IPS DF 19.7 (cell line): ENCODE measurements at regions not wholly inside any gene's neighbourhood (a gene's known extent, or its start where the extent isn't known, plus 50 kb on each side); places are given as distances from the start of the nearest gene placed in this dataset.

ENCODE experiments used
- DNase-seq: peaks from one replicate; pipeline ENCODE4 v3.0.0-alpha.2; 2013; ENCODE audit warnings: low read depth, low spot score

DNA sequence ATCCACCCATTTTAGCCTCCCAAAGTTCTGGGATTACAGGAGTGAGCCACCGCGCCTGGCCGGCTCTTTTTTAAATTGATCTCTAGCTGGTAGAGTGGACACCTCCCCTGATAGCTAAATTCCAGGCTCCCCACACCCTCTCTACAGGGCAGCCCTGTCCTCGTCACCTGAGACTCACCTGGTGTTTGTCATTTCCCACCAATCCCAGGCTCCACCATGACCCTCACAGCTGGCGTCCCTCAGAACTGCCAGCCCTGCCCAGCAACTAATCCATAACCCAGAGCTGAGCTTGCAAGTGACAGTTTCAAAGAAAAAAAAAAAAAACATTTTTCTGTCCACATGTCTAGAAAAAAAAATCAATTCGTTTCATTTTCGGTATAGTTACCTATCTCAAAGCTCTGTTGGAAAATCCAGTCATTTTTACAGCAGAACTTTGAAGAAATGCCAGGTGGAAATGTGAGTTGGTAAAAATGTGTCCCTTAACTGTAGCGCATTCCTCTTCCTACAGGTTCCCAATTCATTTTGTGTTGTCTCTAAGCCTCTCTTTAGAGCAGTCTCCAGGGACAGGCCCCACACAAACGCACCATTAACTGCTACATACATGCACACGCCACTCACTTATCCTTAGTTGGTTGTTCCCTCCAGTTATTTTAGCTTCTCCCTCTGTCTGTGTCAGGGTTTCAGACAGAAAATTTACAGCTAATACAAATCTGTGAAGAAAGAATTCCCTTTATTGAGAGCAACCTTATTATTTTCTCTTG lies 294.7 kb downstream of the FBXO15 start:
- DNase-seq = no peak

DNA sequence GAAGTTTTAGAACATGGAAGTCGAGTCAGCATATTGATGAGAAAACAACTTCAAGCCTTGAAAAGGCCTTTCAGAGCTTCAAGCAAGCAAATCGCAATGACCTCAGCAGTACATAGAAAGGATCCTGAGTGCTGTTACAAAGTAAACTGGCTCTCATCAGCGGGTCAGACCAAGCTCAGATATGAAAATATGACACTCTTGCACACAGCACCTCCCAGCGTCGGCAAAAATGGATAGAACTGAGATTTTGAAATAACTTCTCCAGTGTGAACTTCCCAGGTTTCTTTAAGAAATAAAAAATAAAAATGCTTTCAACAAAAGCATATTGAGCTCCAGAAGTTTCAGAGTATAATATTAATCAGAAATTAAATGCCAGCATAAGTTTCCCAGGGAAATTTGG lies 296.9 kb downstream of the FBXO15 start:
- DNase-seq = no peak

DNA sequence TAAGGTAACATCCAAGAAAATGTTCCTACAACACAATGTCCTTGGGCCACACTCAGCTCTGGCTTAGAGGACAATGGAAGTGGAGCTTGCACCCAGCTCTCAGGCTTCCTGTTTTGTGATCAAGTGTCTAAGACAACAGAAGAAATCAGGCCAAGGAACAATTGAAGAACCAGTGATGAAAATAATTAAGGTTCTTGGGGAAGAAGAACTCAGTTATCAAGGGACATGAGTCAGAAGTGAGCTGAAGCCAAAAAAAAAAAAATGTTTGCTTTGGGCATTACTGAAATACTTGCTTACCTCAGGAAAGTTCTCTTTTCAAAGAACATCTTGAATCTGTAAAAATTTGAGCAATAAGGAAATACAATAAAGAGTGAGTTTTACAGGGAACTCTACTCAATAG lies 299.0 kb downstream of the FBXO15 start:
- DNase-seq = no peak

DNA sequence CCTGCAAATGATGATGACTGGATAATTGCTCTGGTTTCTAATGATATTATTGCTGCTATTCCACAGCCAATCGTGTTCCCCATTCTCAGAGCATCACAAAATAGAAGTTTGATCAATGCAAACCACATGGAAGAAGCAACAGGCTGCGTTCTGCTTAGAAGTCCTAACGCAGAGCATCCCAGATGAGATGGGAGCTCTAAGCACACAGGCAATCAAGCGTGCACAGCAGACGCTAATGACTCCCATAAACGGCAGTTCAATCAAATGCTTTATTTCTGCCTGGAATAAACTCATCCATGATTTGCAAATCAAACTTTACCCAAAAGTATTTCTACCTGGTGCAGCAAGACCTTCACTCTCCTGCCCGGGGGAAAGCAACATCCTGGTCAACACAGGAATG lies 304.2 kb downstream of the FBXO15 start:
- no peak for DNase-seq

DNA sequence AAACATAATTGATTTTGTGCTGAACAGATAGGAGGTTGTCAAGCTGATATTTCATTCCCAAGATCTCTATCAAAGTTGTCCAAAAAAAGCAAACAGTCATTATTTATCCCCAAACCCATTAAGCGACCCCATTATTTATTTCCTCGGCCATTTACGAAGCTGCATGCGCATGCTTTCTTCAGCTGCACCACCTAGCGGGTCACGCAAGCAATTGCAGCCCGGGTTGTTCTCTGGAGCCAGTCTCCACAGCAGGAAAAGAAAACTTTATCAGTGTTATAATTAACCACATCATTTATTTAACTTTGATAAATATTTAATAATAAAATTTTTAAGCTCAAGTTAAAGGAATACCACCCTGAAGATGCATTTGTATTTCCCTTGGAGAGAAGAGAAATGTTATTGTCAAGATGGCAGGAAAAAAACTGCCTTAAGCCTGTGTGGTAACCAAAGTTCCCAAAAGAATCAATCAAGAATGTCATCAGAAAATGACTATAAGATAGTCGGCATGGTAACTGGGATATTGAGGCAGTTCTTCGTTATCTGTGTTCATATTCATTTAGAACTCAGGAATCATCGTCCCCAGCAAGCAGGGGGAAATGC lies 304.7 kb downstream of the FBXO15 start:
- DNase-seq = no peak

DNA sequence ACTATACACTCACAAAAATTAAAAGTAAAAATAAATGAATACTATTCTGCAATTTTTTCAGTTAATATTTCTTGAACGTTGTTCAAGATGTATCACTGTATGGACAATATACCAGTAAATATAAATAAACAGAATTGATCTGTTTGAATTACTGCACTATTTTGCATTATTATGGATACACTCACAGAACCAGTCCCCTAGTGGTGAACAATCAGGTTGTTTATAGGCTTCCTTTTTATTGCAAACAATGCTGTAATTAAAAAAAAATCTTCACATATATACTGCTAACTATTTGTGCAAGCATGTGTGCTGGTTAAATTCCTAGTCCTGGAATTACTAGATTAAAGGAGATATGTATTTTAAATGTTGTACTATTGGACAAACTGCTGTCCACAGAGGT lies 306.0 kb downstream of the FBXO15 start:
- DNase-seq = no peak

DNA sequence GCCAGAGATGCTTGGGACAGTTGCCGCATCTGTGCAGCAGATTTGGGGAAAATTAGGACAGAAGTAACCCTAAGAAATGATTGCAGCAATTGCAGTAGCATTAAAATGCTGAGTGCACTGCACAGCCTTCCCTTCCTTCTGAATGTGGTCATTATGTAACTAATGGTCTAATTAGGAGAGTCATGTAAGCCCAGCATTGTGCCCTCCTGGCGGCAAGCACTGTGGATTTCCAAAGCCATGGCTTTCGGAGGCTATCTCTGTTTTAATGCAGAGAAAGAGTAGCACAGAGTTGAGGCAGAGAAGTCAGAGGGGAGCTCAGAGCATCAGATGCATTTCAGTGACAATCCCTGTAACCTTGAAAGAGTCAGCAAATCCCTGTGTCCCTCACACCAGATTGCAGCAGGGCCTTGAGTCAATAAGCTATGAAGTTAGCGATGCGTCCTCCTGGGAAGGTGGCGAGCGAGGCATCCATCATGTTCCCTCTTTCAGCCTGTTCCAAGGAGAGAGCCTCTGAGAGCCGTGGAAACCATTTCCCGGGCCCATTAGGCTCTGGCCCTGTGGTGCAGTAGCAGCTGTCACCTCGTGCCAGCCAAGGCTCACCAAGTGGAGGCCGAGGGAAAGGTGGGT lies 307.2 kb downstream of the FBXO15 start:
- DNase-seq = no peak

DNA sequence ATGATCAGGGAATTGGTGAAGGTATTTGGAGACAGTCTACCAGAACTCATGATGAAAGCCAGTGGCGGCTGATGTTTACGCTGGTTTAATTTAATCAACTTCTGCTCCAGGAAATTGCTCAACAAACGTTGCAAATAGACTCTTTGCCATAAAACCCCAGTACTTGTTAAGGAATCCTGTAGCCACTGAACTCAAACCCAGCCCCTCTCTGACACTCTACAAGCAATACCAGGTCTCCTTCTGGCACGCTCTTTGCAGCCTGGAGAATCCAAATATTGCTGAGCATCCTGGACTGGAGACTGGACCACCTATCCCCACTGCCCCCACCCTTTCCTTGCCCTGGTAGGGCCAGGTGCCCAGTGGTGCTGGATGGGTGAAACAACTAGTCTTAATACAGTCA lies 308.2 kb downstream of the FBXO15 start:
- no peak for DNase-seq

DNA sequence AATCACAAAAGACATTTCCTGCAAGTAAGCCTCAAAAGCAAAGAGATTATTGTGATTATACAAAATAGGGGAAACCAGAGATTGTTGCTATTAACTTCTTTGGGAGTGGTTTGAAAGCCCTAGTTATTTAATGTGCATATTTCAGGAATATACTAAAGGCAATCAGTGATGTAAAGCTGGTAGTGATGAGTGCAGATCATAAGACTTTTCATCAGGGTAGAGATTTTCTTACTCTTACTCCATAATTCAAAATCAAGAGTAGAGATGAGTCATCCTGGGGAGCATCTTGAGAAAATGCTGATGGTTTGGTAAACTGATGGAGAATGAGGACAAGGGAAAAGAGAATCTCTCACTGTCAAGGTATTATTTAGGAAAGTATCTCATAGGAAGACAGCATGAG lies 309.5 kb downstream of the FBXO15 start:
- DNase-seq = no peak

DNA sequence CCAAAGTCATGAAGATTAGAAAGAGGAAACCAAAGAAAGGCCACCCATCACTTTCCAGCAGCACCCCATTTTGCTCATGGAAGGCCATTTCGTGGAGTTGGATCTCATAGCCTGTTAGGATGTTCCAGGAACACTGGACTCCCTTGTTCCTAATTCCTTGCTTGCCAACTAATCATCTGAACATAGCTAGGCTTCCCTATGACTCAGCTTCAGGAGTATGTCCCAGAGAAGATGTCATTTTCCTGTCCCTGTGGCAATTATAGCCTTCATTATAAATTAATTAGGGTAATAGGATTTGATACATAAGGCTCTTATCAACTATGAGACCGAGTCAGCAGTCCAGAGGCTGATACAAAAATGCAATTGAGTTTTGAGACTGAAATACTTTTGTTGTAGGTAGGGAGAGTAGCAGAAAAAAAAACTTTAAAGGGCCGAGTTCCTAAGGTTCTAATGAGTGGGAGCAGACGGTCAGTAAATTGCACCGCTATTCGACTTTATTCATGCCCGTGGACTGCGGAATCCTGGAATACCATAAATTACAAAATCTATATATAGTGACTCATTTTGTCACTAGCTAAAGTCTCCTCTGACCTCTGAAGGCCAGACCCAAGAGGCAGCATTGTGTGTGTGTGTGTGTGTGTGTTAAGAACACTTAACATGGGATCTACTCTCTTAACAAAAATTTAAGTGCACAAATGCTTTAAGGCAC lies 311.8 kb downstream of the FBXO15 start:
- DNase-seq = no peak

DNA sequence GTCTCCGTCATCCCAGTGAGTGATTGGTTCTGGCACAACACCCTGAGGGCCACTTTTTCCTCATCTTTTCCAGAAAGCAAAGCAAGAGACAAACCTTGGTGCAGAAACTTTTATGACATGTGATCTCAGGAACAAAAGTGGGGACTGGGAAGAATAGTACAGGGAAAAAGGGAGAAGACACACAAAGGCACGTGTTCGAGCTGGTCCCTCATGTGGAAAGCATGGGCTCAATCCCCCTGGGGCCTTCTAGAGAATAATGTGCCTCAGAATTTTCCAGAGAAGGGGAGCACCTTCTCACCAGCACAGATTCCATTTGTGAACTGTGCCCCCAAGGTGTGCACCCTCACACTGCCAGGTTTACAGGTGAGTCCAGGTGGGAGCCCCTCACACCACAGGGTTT lies 312.6 kb downstream of the FBXO15 start:
- DNase-seq = no peak

DNA sequence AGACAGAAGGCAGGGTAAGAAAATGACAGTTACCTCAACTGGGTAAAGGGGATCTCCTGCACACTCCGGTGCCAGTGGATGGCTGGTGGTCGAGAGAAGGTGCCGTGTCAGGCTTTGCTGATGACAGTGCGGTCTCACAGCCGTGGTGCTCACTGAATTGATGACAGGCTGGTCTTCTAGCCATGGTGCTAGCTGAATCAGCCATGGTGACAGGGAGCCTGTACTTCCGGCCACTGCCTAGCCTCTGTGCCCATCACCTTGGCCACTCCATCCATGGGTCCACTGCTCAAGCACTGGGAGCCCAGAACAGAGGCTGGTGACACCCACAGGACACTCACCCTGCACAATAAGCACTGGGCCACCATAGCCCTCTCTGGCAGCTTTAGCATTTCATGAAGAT lies 315.9 kb downstream of the FBXO15 start:
- DNase-seq = no peak

DNA sequence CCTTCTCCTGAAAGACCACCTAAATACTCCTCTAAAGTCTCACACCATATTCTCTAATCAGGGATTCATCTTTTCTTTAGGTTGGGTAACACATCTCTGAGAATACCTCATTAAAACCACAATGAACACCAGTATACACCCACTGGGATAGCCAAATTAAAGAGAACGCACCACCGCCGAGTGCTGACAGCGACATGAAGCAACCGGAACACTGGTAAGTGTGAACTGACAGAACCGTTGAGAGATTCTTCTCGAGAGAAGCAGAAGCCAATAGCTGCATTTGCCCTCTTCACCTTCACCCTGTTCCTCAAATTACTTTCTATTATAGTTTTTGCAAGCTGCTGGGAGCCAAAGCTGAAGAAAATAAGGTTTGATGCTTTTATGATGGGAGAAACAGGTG lies 318.5 kb downstream of the FBXO15 start:
- no peak for DNase-seq

DNA sequence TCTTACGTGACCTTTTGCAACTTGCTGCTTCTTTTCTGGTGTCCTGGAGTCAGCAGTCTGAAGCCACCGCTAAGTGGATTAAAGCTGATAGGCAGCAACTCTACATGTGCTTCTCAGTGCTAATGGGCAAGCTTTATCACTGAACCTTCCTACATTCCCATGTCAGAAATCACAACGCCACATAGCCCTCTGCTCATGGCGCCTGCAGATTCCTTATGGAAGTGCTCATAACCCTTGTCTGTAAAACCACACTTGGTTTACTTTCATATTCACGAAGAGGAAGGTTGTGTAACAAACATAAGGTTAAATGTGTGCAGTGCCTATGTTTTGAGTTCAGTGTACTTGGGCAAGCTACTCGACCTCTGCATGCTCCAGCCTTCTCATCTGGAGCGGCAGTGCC lies 319.8 kb downstream of the FBXO15 start:
- no peak for DNase-seq

DNA sequence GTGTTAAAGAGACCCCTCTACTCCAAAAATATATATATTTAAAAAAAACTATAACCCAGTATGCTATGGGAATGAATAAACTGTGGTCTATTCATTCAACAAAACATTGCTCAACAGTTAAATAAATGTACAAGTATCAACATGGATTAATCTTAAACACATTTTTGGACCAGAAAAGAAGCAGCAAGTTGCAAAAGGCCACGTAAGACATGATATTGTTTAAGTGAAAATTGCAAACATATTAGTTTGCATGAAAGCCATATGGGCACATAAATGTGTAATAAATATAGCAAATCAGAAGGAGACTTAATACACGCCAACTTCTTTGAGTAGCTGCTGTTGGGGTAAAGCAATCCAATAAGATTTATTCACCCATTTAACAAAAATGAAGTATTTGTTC lies 321.5 kb downstream of the FBXO15 start:
- DNase-seq = no peak

DNA sequence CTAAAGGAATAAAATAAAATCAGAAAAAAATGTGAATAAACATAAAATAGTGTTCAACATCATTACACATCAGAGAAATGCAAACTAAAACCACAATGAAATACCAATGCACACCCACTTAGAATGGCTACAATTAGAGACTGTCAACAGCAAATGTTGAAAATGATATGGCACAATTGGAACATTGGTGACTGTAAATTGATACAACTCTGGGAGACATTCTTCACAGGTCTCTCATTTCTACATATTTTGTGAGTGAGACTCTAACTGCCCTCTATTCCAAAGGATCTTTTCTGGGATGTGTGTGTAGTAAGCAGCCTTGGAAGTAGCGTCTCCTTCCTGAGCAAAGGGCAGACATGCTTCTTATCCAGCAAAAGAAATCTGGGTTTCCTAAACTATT lies 323.0 kb downstream of the FBXO15 start:
- no peak for DNase-seq

DNA sequence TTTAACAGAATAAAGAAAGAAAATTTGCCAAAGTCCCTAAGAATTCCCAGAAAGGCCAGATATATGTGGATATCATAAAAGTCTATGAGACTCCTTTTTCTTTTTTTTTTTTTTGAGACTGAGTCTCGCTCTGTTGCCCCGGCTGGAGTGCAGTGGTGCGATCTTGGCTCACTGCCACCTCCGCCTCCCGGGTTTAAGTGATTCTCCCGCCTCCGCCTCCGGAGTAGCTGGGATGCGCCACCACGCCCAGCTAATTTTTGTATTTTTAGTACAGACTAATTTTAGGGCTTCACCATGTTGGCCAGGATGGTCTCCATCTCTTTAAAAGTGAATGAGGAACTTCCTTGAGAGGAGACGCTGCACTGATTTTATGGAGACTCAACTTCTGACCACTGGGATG lies 335.2 kb downstream of the FBXO15 start:
- DNase-seq = no peak

DNA sequence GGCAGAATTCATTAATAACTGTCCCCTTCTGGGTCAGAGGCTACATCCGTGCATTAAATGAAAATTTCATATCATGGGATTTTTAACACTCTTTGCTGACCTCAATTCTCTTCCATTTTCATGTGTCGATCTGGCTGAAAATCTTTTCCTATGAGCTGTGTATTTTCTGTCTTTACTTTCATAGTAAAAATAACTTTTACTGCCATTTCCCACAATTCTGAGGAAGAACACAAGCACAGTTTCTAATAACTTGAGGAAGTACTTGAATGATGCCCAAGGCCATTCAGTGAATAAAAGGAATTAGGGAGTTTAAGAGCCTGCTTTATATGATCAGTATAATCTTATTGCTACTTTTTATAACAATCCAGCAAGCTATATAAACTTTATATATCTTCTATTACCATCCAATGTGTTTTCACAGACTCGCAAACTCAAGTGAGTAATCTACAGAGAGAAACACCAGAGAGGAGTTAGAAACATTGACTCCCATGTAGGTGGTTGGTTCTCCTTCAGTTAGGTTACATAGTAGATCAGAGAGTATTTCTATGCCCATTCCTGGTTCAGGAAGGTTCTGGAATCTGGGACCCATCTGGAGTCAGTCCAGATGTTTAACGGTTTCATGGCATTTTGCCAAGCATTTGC lies 340.0 kb downstream of the FBXO15 start:
- DNase-seq = no peak

DNA sequence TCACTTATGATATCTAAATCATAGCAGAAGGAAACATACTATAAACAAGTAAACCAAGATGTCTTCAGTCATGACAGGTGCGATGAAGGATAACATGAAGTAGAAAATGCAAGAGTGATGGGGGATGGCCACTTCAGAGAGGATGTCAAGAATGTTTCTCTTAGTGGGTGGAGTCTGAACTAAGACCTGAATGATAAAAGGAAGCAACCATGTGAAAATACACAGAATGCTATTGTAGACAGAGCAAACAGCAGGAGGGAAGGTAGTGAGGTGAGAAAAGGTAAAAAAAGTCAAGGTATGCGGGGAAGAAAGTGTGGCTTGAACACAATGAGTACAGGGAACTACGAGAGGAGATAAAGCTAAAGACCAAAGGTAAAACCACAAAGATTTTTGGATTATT lies 341.6 kb downstream of the FBXO15 start:
- no peak for DNase-seq

DNA sequence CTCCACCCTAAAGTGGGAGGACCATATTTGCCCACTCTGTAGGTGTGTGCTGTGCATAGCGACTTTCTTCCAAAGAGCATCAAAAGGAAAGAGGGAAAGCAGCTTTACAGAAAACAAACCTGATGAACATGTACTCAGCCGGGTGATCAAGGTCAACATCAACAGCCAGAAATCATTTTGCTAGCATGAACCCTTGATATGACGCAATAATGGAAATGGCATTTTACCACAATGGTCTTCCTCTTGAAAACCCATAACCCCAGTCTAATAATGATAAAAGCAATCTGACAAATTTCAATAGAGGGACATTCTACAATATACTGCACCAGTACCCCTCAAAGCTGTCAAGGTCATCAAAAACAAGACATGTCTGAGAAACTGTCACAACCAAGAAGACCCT lies 350.2 kb downstream of the FBXO15 start:
- no peak for DNase-seq

DNA sequence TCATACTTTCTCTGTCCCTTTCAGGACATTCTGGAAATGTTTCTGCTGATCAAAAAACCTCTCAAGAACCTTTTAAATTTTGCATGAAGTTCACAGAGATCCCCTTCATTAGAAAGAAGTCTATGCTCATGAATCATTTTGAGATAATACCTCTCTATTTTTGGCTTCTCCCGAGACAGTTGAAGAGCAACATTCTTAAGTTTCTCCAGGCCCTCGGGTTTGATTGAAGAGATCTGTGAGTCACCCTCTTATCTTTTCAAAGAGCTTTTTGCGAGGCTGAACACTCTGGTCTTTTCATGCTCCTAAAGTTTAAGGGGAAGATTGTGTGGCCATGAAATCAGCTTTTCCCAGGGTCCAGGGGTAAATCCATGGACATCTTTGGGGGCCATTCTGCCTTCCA lies 354.2 kb downstream of the FBXO15 start:
- DNase-seq = no peak

DNA sequence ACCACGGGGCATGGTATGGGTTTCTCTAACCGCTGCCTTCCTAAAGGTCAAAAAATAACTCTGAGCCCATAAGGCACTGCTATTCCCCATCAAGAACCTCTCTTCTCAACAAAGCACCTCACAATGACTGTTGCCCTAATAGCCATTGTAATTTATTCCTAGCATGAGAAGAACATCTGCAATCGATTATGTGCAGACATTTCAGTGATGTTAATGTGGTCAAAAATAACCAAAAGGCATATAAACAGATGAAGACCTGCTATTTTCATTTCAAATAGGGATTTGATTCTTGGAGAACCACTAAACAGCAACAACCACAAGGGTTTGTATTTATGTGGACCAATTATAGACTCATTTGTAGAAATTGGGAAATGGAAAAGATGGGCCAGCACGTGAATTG lies 356.6 kb downstream of the FBXO15 start:
- DNase-seq = no peak
